Uterus (tissue), 2 donors: ENCODE measurements at regions not wholly inside any gene's neighbourhood (a gene's known extent, or its start where the extent isn't known, plus 50 kb on each side); places are given as distances from the start of the nearest gene placed in this dataset.

Source experiments
- CTCF ChIP-seq, 4 experiments: fragments of 200-600 bp in 2 of 4; fragments of 450-650 bp in 2 of 4; sonication (generic) in 2 of 4; IDR thresholded peaks; one replicate each; pipeline ENCODE4 v1.5.1; 2016 to 2019; ENCODE audit warnings: antibody characterized with exemption in 4 of 4, mild to moderate bottlenecking in 2 of 4, moderate library complexity in 1 of 4
- POLR2A ChIP-seq, 2 donors: fragments of 450-650 bp; IDR thresholded peaks; one replicate each; pipeline ENCODE4 v1.6.1; 2016; ENCODE audit warnings: antibody characterized with exemption in 2 of 2, mild to moderate bottlenecking in 1 of 2, moderate library complexity in 1 of 2

GRCh38 chr2:118607641-118608040 lies 239.8 kb downstream of the EN1 start:
- TF ChIP-seq CTCF (IDR thresholded peaks at IDR 0.05) (no peak), POLR2A (IDR thresholded peaks at IDR 0.05) (no peak)
